ENCODE measurements at regions not wholly inside any gene's neighbourhood (a gene's known extent, or its start where the extent isn't known, plus 50 kb on each side); places are given as distances from the start of the nearest gene placed in this dataset.

- no peak for FAIRE-seq
- no peak for DNase-seq (ENCODE audit: insufficient read length, low spot score)
Measured at GRCh38 chr15:31151301-31152233, 50.0 kb upstream of the TRPM1 start.

- FAIRE-seq (no peak), DNase-seq (ENCODE audit: insufficient read length, low spot score) (no peak)
Measured at GRCh38 chr15:31153531-31153930, 52.0 kb upstream of the TRPM1 start.

- FAIRE-seq: no peak
- no peak for DNase-seq (ENCODE audit: insufficient read length, low spot score)
Measured at GRCh38 chr15:31155151-31155550, 53.6 kb upstream of the TRPM1 start.

GRCh38 chr15:31156226-31156625 is 54.7 kb upstream of the TRPM1 start:
- no peak for DNase-seq (ENCODE audit: insufficient read length, low spot score)
- no peak for FAIRE-seq

- FAIRE-seq (no peak), DNase-seq (ENCODE audit: insufficient read length, low spot score) (no peak)
Measured at GRCh38 chr15:31156808-31157207, 55.3 kb upstream of the TRPM1 start.

GRCh38 chr15:31157644-31158069 is 56.1 kb upstream of the TRPM1 start:
- FAIRE-seq (no peak), DNase-seq (ENCODE audit: insufficient read length, low spot score) (no peak)

- FAIRE-seq: no peak
- DNase-seq (ENCODE audit: insufficient read length, low spot score): no peak
Measured at GRCh38 chr15:31158858-31159569, 57.5 kb upstream of the TRPM1 start.

GRCh38 chr15:31159837-31160236 is 58.3 kb upstream of the TRPM1 start:
- no peak for DNase-seq (ENCODE audit: insufficient read length, low spot score)
- no peak for FAIRE-seq

GRCh38 chr15:31160297-31160696 is 58.8 kb upstream of the TRPM1 start:
- FAIRE-seq (no peak), DNase-seq (ENCODE audit: insufficient read length, low spot score) (no peak)

- FAIRE-seq (no peak), DNase-seq (ENCODE audit: insufficient read length, low spot score) (no peak)
Measured at GRCh38 chr15:31160740-31161495, 59.4 kb upstream of the TRPM1 start.

- FAIRE-seq (no peak), DNase-seq (ENCODE audit: insufficient read length, low spot score) (no peak)
Measured at GRCh38 chr15:31161951-31162350, 60.4 kb upstream of the TRPM1 start.

- FAIRE-seq: no peak
- DNase-seq (ENCODE audit: insufficient read length, low spot score): no peak
Measured at GRCh38 chr15:31162721-31163510, 61.4 kb upstream of the TRPM1 start.

- DNase-seq (ENCODE audit: insufficient read length, low spot score) (no peak), FAIRE-seq (no peak)
Measured at GRCh38 chr15:31163769-31164572, 62.4 kb upstream of the TRPM1 start.

- DNase-seq (ENCODE audit: insufficient read length, low spot score) (no peak), FAIRE-seq (no peak)
Measured at GRCh38 chr15:31164573-31164912, 63.0 kb upstream of the TRPM1 start.

- DNase-seq (ENCODE audit: insufficient read length, low spot score) (no peak), FAIRE-seq (no peak)
Measured at GRCh38 chr15:31169558-31169957, 68.0 kb upstream of the TRPM1 start.

GRCh38 chr15:31171731-31172130 is 70.2 kb upstream of the TRPM1 start:
- FAIRE-seq (no peak), DNase-seq (ENCODE audit: insufficient read length, low spot score) (no peak)

GRCh38 chr15:31172606-31173005 is 71.1 kb upstream of the TRPM1 start:
- FAIRE-seq: no peak
- DNase-seq (ENCODE audit: insufficient read length, low spot score): no peak

GRCh38 chr15:31173790-31174450 is 72.4 kb upstream of the TRPM1 start:
- no peak for DNase-seq (ENCODE audit: insufficient read length, low spot score)
- FAIRE-seq: peak; percentile 59

GRCh38 chr15:31175484-31175883 is 74.0 kb upstream of the TRPM1 start:
- FAIRE-seq: no peak
- no peak for DNase-seq (ENCODE audit: insufficient read length, low spot score)

Data from HTR-8/SVneo (cell line).